Neural crest cell (in vitro differentiated cells): ENCODE measurements at regions not wholly inside any gene's neighbourhood (a gene's known extent, or its start where the extent isn't known, plus 50 kb on each side); places are given as distances from the start of the nearest gene placed in this dataset.
"Not testable (repeated sequence)": the region's sequence is repeated elsewhere in the genome, so short reads cannot be mapped to it uniquely, and the experiment has no call there.

Experiments
- DNase-seq: peaks from one replicate; pipeline ENCODE4 v3.0.0; 2021; ENCODE audit warnings: low read depth, mixed read lengths, low spot score
- H3K27ac Mint-ChIP-seq: one replicate; pipeline ENCODE4 v1.8.0; 2021; ENCODE audit warnings: mild to moderate bottlenecking, mixed read lengths; ENCODE audit not compliant: unreplicated experiment
- H3K27me3 Mint-ChIP-seq: 2 replicates; pipeline ENCODE4 v1.8.0; 2021; ENCODE audit warnings: low read depth, mild to moderate bottlenecking, mixed read lengths
- H3K36me3 Mint-ChIP-seq: 2 replicates; pipeline ENCODE4 v1.8.0; 2021; ENCODE audit warnings: low read depth, mild to moderate bottlenecking, mixed read lengths
- H3K4me1 Mint-ChIP-seq: 2 replicates; pipeline ENCODE4 v1.8.0; 2021; ENCODE audit warnings: mixed read lengths
- H3K4me3 Mint-ChIP-seq: one replicate; pipeline ENCODE4 v1.8.0; 2021; ENCODE audit warnings: mild to moderate bottlenecking, mixed read lengths
- H3K9me3 Mint-ChIP-seq: 2 replicates; pipeline ENCODE4 v1.8.0; 2021; ENCODE audit warnings: mixed read lengths
- CTCF ChIP-seq: fragments of 200-600 bp; sonication (generic); conservative IDR thresholded peaks from 2 replicates; pipeline ENCODE4 v1.5.0; 2021; ENCODE audit warnings: antibody characterized with exemption, mild to moderate bottlenecking

- H3K9me3 Mint-ChIP-seq, result peaks cover 6% of the 10 kb centered on the region
- no peak overlapping the region for H3K4me3 Mint-ChIP-seq
- no peak for TF ChIP-seq CTCF
- H3K36me3 Mint-ChIP-seq, result no peaks in the 10 kb centered on the region
- DNase-seq, result no peak
- H3K27ac Mint-ChIP-seq, result no peak overlapping the region
- no peaks in the 10 kb centered on the region for H3K4me1 Mint-ChIP-seq
- peaks cover 9% of the 10 kb centered on the region for H3K27me3 Mint-ChIP-seq
Observed at GRCh38 chr12:107207931-107208525, 114.7 kb upstream of the CRY1 start.

GRCh38 chr12:107209700-107210099, 116.4 kb upstream of the CRY1 start:
- H3K27me3 Mint-ChIP-seq, H3K27ac Mint-ChIP-seq, DNase-seq, H3K4me1 Mint-ChIP-seq, H3K9me3 Mint-ChIP-seq, H3K4me3 Mint-ChIP-seq, H3K36me3 Mint-ChIP-seq: not testable (repeated sequence)

- not testable (repeated sequence) for H3K4me3 Mint-ChIP-seq, H3K4me1 Mint-ChIP-seq, DNase-seq, H3K27ac Mint-ChIP-seq, H3K36me3 Mint-ChIP-seq, H3K27me3 Mint-ChIP-seq
- H3K9me3 Mint-ChIP-seq, result peaks cover 12% of the 10 kb centered on the region
Observed at GRCh38 chr12:107214373-107214773, 121.0 kb upstream of the CRY1 start.

GRCh38 chr12:107216411-107216810, 123.1 kb upstream of the CRY1 start:
- H3K4me1 Mint-ChIP-seq, result not testable (repeated sequence)

GRCh38 chr12:107219301-107219700, 126.0 kb upstream of the CRY1 start:
- no peak for DNase-seq
- no peak overlapping the region for H3K27ac Mint-ChIP-seq
- H3K9me3 Mint-ChIP-seq, result peaks cover 6% of the 10 kb centered on the region
- no peaks in the 10 kb centered on the region for H3K36me3 Mint-ChIP-seq
- H3K4me3 Mint-ChIP-seq, result no peak overlapping the region
- no peak for TF ChIP-seq CTCF
- no peaks in the 10 kb centered on the region for H3K4me1 Mint-ChIP-seq
- H3K27me3 Mint-ChIP-seq, result peaks cover 41% of the 10 kb centered on the region

More at GRCh38 chr12:107216411-107216810, 123.1 kb upstream of the CRY1 start:
- H3K4me3 Mint-ChIP-seq, DNase-seq, H3K27ac Mint-ChIP-seq, H3K9me3 Mint-ChIP-seq, H3K36me3 Mint-ChIP-seq: not testable (repeated sequence)
- H3K27me3 Mint-ChIP-seq, result peaks cover 26% of the 10 kb centered on the region

- Mint-ChIP-seq H3K4me3 (no peak overlapping the region), H3K27me3 (peaks cover 41% of the 10 kb centered on the region), H3K36me3 (no peaks in the 10 kb centered on the region), H3K27ac (no peak overlapping the region), H3K4me1 (peaks cover 4% of the 10 kb centered on the region), H3K9me3 (peaks cover 6% of the 10 kb centered on the region)
- no peak for DNase-seq
- no peak for TF ChIP-seq CTCF
Observed at GRCh38 chr12:107221913-107222312, 128.6 kb upstream of the CRY1 start.

GRCh38 chr12:107223821-107224220, 130.5 kb upstream of the CRY1 start:
- no peak overlapping the region for H3K27ac Mint-ChIP-seq
- peaks cover 2% of the 10 kb centered on the region for H3K9me3 Mint-ChIP-seq
- H3K27me3 Mint-ChIP-seq, result peaks cover 44% of the 10 kb centered on the region
- DNase-seq, result no peak
- no peaks in the 10 kb centered on the region for H3K36me3 Mint-ChIP-seq
- peaks cover 4% of the 10 kb centered on the region for H3K4me1 Mint-ChIP-seq
- no peak overlapping the region for H3K4me3 Mint-ChIP-seq
- TF ChIP-seq CTCF, result no peak
